ENCODE measurements at regions not wholly inside any gene's neighbourhood (a gene's known extent, or its start where the extent isn't known, plus 50 kb on each side); places are given as distances from the start of the nearest gene placed in this dataset.

DNA sequence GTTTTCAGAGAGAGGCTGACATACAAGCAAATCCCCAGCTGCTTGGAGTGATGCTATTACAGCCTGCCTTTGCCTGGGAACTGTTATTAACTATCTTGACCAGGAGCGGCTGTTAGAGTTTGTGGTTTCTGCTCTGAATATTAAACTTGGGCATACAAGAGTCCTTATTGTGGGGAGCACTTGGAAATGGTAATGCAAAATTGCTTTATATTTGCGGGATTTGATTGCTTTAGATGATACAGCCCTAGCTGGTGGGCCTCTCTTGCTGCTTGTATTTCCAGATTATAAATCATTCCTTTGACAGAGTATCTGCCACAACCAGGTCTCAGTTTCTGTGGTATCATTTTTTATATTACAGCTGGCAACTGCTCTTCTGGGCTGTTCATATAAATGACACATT lies 101.9 kb upstream of the FAM204A start:
- no peak for ATAC-seq
- POLR2A ChIA-PET = no interaction called here
- Histone ChIP-seq H3K4me3 (no peak overlapping the region), H3K9me3 (no peaks in the 10 kb centered on the region), H3K27ac (no peak overlapping the region), H3K4me2 (no peak overlapping the region), H3K4me1 (no peaks in the 10 kb centered on the region)
- TF ChIP-seq CBX2 (IDR thresholded peaks at IDR 0.05; ENCODE audit: borderline replicate concordance, low read depth) (no peak), JUN (IDR thresholded peaks at IDR 0.05) (no peak), EHMT2 (IDR thresholded peaks at IDR 0.05; ENCODE audit: low read depth) (no peak), MAZ (IDR thresholded peaks at IDR 0.05; ENCODE audit: borderline replicate concordance, low read depth, low read length) (no peak), CEBPB (IDR thresholded peaks at IDR 0.05) (no peak), RARB (CRISPR knock-in tag; IDR thresholded peaks at IDR 0.05) (no peak), NR3C1 (IDR thresholded peaks at IDR 0.05) (no peak), EHF (CRISPR knock-in tag; IDR thresholded peaks at IDR 0.05) (no peak), ZNF302 (CRISPR knock-in tag; IDR thresholded peaks at IDR 0.05) (no peak)
- TF ChIP-seq, protein P1, sequence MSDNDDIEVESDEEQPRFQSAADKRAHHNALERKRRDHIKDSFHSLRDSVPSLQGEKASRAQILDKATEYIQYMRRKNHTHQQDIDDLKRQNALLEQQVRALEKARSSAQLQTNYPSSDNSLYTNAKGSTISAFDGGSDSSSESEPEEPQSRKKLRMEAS (IDR thresholded peaks at IDR 0.05) = no peak
- TF ChIP-seq, protein P2, sequence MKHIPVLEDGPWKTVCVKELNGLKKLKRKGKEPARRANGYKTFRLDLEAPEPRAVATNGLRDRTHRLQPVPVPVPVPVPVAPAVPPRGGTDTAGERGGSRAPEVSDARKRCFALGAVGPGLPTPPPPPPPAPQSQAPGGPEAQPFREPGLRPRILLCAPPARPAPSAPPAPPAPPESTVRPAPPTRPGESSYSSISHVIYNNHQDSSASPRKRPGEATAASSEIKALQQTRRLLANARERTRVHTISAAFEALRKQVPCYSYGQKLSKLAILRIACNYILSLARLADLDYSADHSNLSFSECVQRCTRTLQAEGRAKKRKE (CRISPR knock-in tag; IDR thresholded peaks at IDR 0.05; ENCODE audit: low read depth) = no peak
- no peak for DNase-seq (ENCODE audit: low read depth in 1 of 2, low spot score in 1 of 2)
- no peak for FAIRE-seq
- 17% methylated on average over 2 of the region's 2 CpGs for WGBS (ENCODE audit: missing lambda C conversion rate)
- CTCF ChIA-PET = interaction anchor here (1.5 kb wide), 1 partner anchor 20 kb away, joined by 4 read pairs; no protein-coding TSS in a partner anchor

DNA sequence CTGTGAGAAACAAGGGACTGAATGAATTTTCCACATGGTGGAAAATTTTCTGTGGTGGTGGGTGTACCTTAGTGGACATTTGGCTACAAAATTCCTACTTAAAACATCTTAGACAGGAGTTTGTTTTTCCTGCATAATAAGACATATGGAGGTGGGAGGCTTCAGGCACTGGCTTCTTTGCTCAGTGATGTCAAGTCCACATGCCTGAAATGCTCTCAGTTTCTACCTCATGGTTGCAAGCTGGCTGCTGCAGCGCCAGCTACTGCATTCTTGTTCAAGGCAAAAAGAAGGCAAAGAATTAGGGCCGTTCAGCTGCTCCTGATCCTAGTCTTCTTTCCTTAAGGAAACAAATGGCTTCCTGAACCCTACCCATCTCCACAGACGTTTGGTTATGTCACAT lies 99.9 kb upstream of the FAM204A start:
- WGBS (ENCODE audit: missing lambda C conversion rate) = 1% methylated on average over 3 of the region's 3 CpGs
- no peak for FAIRE-seq
- TF ChIP-seq CBX2 (IDR thresholded peaks at IDR 0.05; ENCODE audit: borderline replicate concordance, low read depth) = no peak
- no peak for TF ChIP-seq FOSL2 (IDR thresholded peaks at IDR 0.05)
- TF ChIP-seq FOSL2 (CRISPR knock-in tag; IDR thresholded peaks at IDR 0.05) = no peak
- TF ChIP-seq HDAC2 (IDR thresholded peaks at IDR 0.05) = no peak
- TF ChIP-seq RARB (CRISPR knock-in tag; IDR thresholded peaks at IDR 0.05) = no peak

DNA sequence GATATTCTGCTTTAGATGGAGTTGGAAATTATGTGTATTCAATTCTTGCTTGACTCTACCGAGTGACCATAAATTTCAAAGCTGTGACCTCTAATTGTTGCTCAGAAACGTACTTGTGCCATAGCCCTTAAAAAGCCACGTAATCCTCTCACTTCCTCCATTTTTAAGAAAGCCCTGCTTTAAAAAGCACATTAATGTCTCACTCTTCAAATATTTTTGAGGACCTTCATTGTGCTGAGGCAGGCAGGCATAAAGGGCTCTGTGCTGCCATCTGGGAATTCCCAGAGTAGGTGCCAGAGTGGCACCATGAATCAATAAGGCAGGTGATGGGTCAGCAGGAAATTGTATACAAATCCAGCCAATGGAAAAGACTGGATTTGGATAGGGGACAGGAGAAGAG lies 97.7 kb upstream of the FAM204A start:
- POLR2A ChIA-PET = no interaction called here
- CTCF ChIA-PET = interaction anchor here (1.0 kb wide), 1 partner anchor 19 kb away, joined by 3 read pairs; no protein-coding TSS in a partner anchor
- Histone ChIP-seq H3K4me3 (no peak overlapping the region), H3K4me2 (no peak overlapping the region), H3K9me3 (no peaks in the 10 kb centered on the region), H3K27ac (no peak overlapping the region), H3K4me1 (no peaks in the 10 kb centered on the region)
- FAIRE-seq = no peak
- WGBS (ENCODE audit: missing lambda C conversion rate) = 12% methylated on average over 3 of the region's 3 CpGs
- no peak for ATAC-seq
- no peak for DNase-seq (ENCODE audit: low read depth in 1 of 2, low spot score in 1 of 2)
- no peak for TF ChIP-seq ZNF302 (CRISPR knock-in tag; IDR thresholded peaks at IDR 0.05)
- TF ChIP-seq, protein P2 (CRISPR knock-in tag; IDR thresholded peaks at IDR 0.05; ENCODE audit: low read depth) = no peak
- no peak for TF ChIP-seq MAFK (IDR thresholded peaks at IDR 0.05; ENCODE audit: partially characterized antibody)

More for the DNA sequence above, 99.9 kb upstream of the FAM204A start:
- H3K4me1 ChIP-seq = no peaks in the 10 kb centered on the region
- no peak for ATAC-seq
- no peaks in the 10 kb centered on the region for H3K9me3 ChIP-seq
- CTCF ChIA-PET = interaction anchor here (0.6 to 0.7 kb wide), 2 partner anchors 80 to 742 kb away, joined by 3 read pairs; no protein-coding TSS in a partner anchor
- H3K27ac ChIP-seq = no peak overlapping the region
- H3K4me3 ChIP-seq = no peak overlapping the region
- POLR2A ChIA-PET = no interaction called here
- H3K4me2 ChIP-seq = no peak overlapping the region
- DNase-seq (ENCODE audit: low read depth in 1 of 2, low spot score in 1 of 2) = no peak

DNA sequence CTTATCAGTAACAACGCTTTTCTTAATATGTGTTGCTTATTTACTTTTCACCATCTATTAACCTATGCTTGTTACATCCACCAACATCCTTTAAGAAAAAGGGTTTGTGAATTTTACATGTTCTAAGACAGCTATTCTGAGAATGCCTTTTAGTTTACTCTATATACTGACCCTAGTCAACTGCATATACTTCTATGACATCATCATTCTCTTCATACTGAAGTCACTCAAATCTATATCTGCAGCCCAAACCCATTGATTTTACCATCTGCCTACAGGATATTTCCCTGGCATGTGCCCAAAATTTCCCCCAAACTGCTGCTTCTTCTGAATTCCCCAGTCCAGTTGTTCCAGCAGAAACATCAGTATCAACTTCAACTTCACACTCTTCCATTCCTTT lies 94.6 kb upstream of the FAM204A start:
- H3K4me2 ChIP-seq = no peak overlapping the region
- ATAC-seq = no peak
- TF ChIP-seq HOXB5 (CRISPR knock-in tag; IDR thresholded peaks at IDR 0.05) (no peak), RFX5 (IDR thresholded peaks at IDR 0.05) (no peak), JUN (IDR thresholded peaks at IDR 0.05) (no peak), RAD21 (conservative IDR thresholded peaks at IDR 0.05 in 1 of 2, IDR thresholded peaks at IDR 0.05 in 1 of 2) (no peak), BHLHE40 (IDR thresholded peaks at IDR 0.05; ENCODE audit: low read depth, low read length) (no peak), ZSCAN20 (CRISPR knock-in tag; IDR thresholded peaks at IDR 0.05) (no peak), TP53 (CRISPR knock-in tag; IDR thresholded peaks at IDR 0.05) (no peak), CHD2 (IDR thresholded peaks at IDR 0.05; ENCODE audit: low read length, partially characterized antibody) (no peak), HOXA7 (CRISPR knock-in tag; IDR thresholded peaks at IDR 0.05) (no peak), NFE2L2 (conservative IDR thresholded peaks at IDR 0.05; ENCODE audit: low read length) (no peak), EHMT2 (IDR thresholded peaks at IDR 0.05; ENCODE audit: low read depth) (no peak), EHF (CRISPR knock-in tag; IDR thresholded peaks at IDR 0.05) (no peak), KDM1A (IDR thresholded peaks at IDR 0.05; ENCODE audit: low read depth) (no peak)
- TF ChIP-seq, protein P3, sequence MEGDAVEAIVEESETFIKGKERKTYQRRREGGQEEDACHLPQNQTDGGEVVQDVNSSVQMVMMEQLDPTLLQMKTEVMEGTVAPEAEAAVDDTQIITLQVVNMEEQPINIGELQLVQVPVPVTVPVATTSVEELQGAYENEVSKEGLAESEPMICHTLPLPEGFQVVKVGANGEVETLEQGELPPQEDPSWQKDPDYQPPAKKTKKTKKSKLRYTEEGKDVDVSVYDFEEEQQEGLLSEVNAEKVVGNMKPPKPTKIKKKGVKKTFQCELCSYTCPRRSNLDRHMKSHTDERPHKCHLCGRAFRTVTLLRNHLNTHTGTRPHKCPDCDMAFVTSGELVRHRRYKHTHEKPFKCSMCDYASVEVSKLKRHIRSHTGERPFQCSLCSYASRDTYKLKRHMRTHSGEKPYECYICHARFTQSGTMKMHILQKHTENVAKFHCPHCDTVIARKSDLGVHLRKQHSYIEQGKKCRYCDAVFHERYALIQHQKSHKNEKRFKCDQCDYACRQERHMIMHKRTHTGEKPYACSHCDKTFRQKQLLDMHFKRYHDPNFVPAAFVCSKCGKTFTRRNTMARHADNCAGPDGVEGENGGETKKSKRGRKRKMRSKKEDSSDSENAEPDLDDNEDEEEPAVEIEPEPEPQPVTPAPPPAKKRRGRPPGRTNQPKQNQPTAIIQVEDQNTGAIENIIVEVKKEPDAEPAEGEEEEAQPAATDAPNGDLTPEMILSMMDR (IDR thresholded peaks at IDR 0.05) = no peak
- no peak overlapping the region for H3K27ac ChIP-seq
- ChIA-PET CTCF (no interaction called here), POLR2A (no interaction called here)
- FAIRE-seq = no peak
- no peak overlapping the region for H3K4me3 ChIP-seq
- no peaks in the 10 kb centered on the region for H3K9me3 ChIP-seq
- no peaks in the 10 kb centered on the region for H3K4me1 ChIP-seq
- DNase-seq (ENCODE audit: low read depth in 1 of 2, low spot score in 1 of 2) = no peak
- WGBS (ENCODE audit: missing lambda C conversion rate) = 0% methylated on average over 1 of the region's 1 CpG

Measured in A549 (cell line).